Breast epithelium (tissue), 4 donors: ENCODE measurements at regions not wholly inside any gene's neighbourhood (a gene's known extent, or its start where the extent isn't known, plus 50 kb on each side); places are given as distances from the start of the nearest gene placed in this dataset.

Source experiments
- DNase-seq, 2 donors: peaks; one replicate each; pipeline ENCODE4 v3.0.0-alpha.2; 2019; ENCODE audit warnings: low spot score in 2 of 2
- H3K27ac ChIP-seq, 2 donors: fragments of 200-600 bp; sonication (generic) in 1 of 2; one replicate each; pipeline ENCODE4 v1.5.1; 2016 to 2019; ENCODE audit warnings: mild to moderate bottlenecking in 1 of 2
- H3K27me3 ChIP-seq, 2 donors: fragments of 200-600 bp; sonication (generic) in 1 of 2; one replicate each; pipeline versions ENCODE4 v1.5.1 to v1.6.0; 2017 to 2019; ENCODE audit warnings: control low read depth in 1 of 2, mild to moderate bottlenecking in 1 of 2
- H3K36me3 ChIP-seq: fragments of 200-600 bp; one replicate; pipeline ENCODE4 v1.5.1; 2019
- H3K4me1 ChIP-seq, 2 donors: fragments of 200-600 bp; sonication (generic); one replicate each; pipeline ENCODE4 v1.5.1; 2016 to 2019; ENCODE audit warnings: control low read depth in 1 of 2
- H3K4me3 ChIP-seq, 3 donors: fragments of 200-600 bp; sonication (generic); 1 replicate in 2 of 3; 2 replicates in 1 of 3; pipeline ENCODE4 v1.5.1; 2016 to 2019; ENCODE audit warnings: mild to moderate bottlenecking in 3 of 3, moderate library complexity in 2 of 3
- H3K9me3 ChIP-seq, 2 donors: fragments of 200-600 bp; sonication (generic) in 1 of 2; one replicate each; pipeline ENCODE4 v1.5.1; 2016 to 2019; ENCODE audit warnings: control low read depth in 1 of 2
- CTCF ChIP-seq, 3 donors: fragments of 450-650 bp; IDR thresholded peaks; one replicate each; pipeline ENCODE4 v1.5.1; 2016 to 2017; ENCODE audit warnings: antibody characterized with exemption in 3 of 3, mild to moderate bottlenecking in 3 of 3, moderate library complexity in 3 of 3
- POLR2A ChIP-seq: fragments of 450-650 bp; IDR thresholded peaks from one replicate; pipeline ENCODE4 v1.6.1; 2016; ENCODE audit warnings: antibody characterized with exemption, mild to moderate bottlenecking, moderate library complexity
- POLR2AphosphoS5 ChIP-seq, 3 donors: sonication (generic); formaldehyde crosslinking; IDR thresholded peaks; one replicate each; pipeline ENCODE4 v1.6.1; 2017; ENCODE audit warnings: antibody characterized with exemption in 3 of 3
- intact Hi-C: fragments of 100-400 bp; cut with DNase I; formaldehyde crosslinking; loops from one replicate; pipeline ENCODE4 v1.15.1; 2023; ENCODE audit warnings: low total_unique reads

- no peak for TF ChIP-seq POLR2A
- TF ChIP-seq POLR2AphosphoS5 (IDR thresholded peaks at IDR 0.05): no peak
- Histone ChIP-seq H3K4me1 (no peaks in the 10 kb centered on the region), H3K36me3 (no peaks in the 10 kb centered on the region), H3K9me3 (no peaks in the 10 kb centered on the region), H3K4me3 (no peak overlapping the region), H3K27me3 (no peaks in the 10 kb centered on the region), H3K27ac (no peak overlapping the region)
- DNase-seq: no peak
- intact Hi-C loops: no loop called here
These were observed 413.2 kb downstream of the LMO7 start for GRCh38 chr13:76049376-76049746.

GRCh38 chr13:76048675-76049375, 412.7 kb downstream of the LMO7 start:
- no peaks in the 10 kb centered on the region for H3K36me3 ChIP-seq
- no peak overlapping the region for H3K27ac ChIP-seq
- no peak overlapping the region for H3K4me3 ChIP-seq
- DNase-seq: no peak
- TF ChIP-seq POLR2A (no peak), CTCF (IDR thresholded peaks at IDR 0.05) (no peak), POLR2AphosphoS5 (IDR thresholded peaks at IDR 0.05) (no peak)
- intact Hi-C loops: no loop called here
- no peaks in the 10 kb centered on the region for H3K4me1 ChIP-seq
- no peaks in the 10 kb centered on the region for H3K27me3 ChIP-seq
- no peaks in the 10 kb centered on the region for H3K9me3 ChIP-seq

GRCh38 chr13:76048131-76048530, 412.0 kb downstream of the LMO7 start:
- Histone ChIP-seq H3K27me3 (no peaks in the 10 kb centered on the region), H3K36me3 (no peaks in the 10 kb centered on the region), H3K4me1 (no peaks in the 10 kb centered on the region), H3K27ac (no peak overlapping the region), H3K4me3 (no peak overlapping the region), H3K9me3 (no peaks in the 10 kb centered on the region)
- intact Hi-C loops: no loop called here
- DNase-seq: no peak
- no peak for TF ChIP-seq POLR2AphosphoS5 (IDR thresholded peaks at IDR 0.05)
- TF ChIP-seq POLR2A: no peak
- no peak for TF ChIP-seq CTCF (IDR thresholded peaks at IDR 0.05)

- Histone ChIP-seq H3K4me1 (no peaks in the 10 kb centered on the region), H3K27me3 (no peaks in the 10 kb centered on the region), H3K36me3 (no peaks in the 10 kb centered on the region), H3K4me3 (no peak overlapping the region), H3K9me3 (no peaks in the 10 kb centered on the region), H3K27ac (no peak overlapping the region)
- intact Hi-C loops: no loop called here
- DNase-seq: no peak
- TF ChIP-seq POLR2AphosphoS5 (IDR thresholded peaks at IDR 0.05) (no peak), CTCF (IDR thresholded peaks at IDR 0.05) (no peak), POLR2A (no peak)
These were observed 407.7 kb downstream of the LMO7 start for GRCh38 chr13:76043874-76044273.

GRCh38 chr13:76038920-76039716, 403.0 kb downstream of the LMO7 start:
- Histone ChIP-seq H3K4me3 (no peak overlapping the region), H3K4me1 (no peaks in the 10 kb centered on the region), H3K27ac (no peak overlapping the region), H3K36me3 (no peaks in the 10 kb centered on the region), H3K27me3 (no peaks in the 10 kb centered on the region), H3K9me3 (no peaks in the 10 kb centered on the region)
- TF ChIP-seq POLR2A (no peak), CTCF (IDR thresholded peaks at IDR 0.05) (no peak), POLR2AphosphoS5 (IDR thresholded peaks at IDR 0.05) (no peak)
- intact Hi-C loops: no loop called here
- no peak for DNase-seq
